ENCODE measurements at regions not wholly inside any gene's neighbourhood (a gene's known extent, or its start where the extent isn't known, plus 50 kb on each side); places are given as distances from the start of the nearest gene placed in this dataset.

GRCh38 chr10:21194510-21194993 is 297.4 kb upstream of the NEBL start:
- TF ChIP-seq CTCF (conservative IDR thresholded peaks at IDR 0.05; ENCODE audit: low read depth, low read length) = no peak
- DNase-seq (ENCODE audit: low read depth) = peak; percentile 95
- H3K4me3 ChIP-seq (ENCODE audit: low read length) = no peak overlapping the region

- H3K4me3 ChIP-seq (ENCODE audit: low read length) = no peak overlapping the region
Measured at GRCh38 chr10:21193196-21193595, 296.1 kb upstream of the NEBL start.

GRCh38 chr10:21191512-21191911 is 294.4 kb upstream of the NEBL start:
- TF ChIP-seq CTCF (conservative IDR thresholded peaks at IDR 0.05; ENCODE audit: low read depth, low read length) = no peak
- H3K4me3 ChIP-seq (ENCODE audit: low read length) = no peak overlapping the region
- no peak for DNase-seq (ENCODE audit: low read depth)

More at GRCh38 chr10:21193196-21193595, 296.1 kb upstream of the NEBL start:
- no peak for TF ChIP-seq CTCF (conservative IDR thresholded peaks at IDR 0.05; ENCODE audit: low read depth, low read length)
- DNase-seq (ENCODE audit: low read depth) = no peak

GRCh38 chr10:21184984-21185383 is 287.9 kb upstream of the NEBL start:
- no peak overlapping the region for H3K4me3 ChIP-seq (ENCODE audit: low read length)
- DNase-seq (ENCODE audit: low read depth) = no peak
- no peak for TF ChIP-seq CTCF (conservative IDR thresholded peaks at IDR 0.05; ENCODE audit: low read depth, low read length)

- no peak overlapping the region for H3K4me3 ChIP-seq (ENCODE audit: low read length)
- DNase-seq (ENCODE audit: low read depth) = no peak
- no peak for TF ChIP-seq CTCF (conservative IDR thresholded peaks at IDR 0.05; ENCODE audit: low read depth, low read length)
Measured at GRCh38 chr10:21184216-21184615, 287.1 kb upstream of the NEBL start.

GRCh38 chr10:21183025-21183424 is 285.9 kb upstream of the NEBL start:
- DNase-seq (ENCODE audit: low read depth) = no peak
- no peak for TF ChIP-seq CTCF (conservative IDR thresholded peaks at IDR 0.05; ENCODE audit: low read depth, low read length)
- no peak overlapping the region for H3K4me3 ChIP-seq (ENCODE audit: low read length)

- TF ChIP-seq CTCF (conservative IDR thresholded peaks at IDR 0.05; ENCODE audit: low read depth, low read length) = no peak
- no peak overlapping the region for H3K4me3 ChIP-seq (ENCODE audit: low read length)
- no peak for DNase-seq (ENCODE audit: low read depth)
Measured at GRCh38 chr10:21181451-21181850, 284.3 kb upstream of the NEBL start.

Measured in retinal pigment epithelial cell (primary cell).